A673 (cell line): ENCODE measurements at regions not wholly inside any gene's neighbourhood (a gene's known extent, or its start where the extent isn't known, plus 50 kb on each side); places are given as distances from the start of the nearest gene placed in this dataset.

Experiments used
- BruUV-seq: library from RNA; stranded (reverse); fragments of 400-500 nt; replicated peaks from 2 replicates; lab custom pipeline; 2021; lab: Mats Ljungman, UMichigan
- CTCF ChIA-PET: fragments of 300-600 bp; sonication (Branson Sonifier 250); formaldehyde crosslinking; loops from one replicate; lab custom pipeline; 2022; ENCODE audit warnings: antibody characterized with exemption; lab: Charles Lee
- POLR2A ChIA-PET: fragments of 300-600 bp; sonication (Branson Sonifier 250); formaldehyde crosslinking; loops from one replicate; lab custom pipeline; 2022; ENCODE audit warnings: antibody characterized with exemption; ENCODE audit not compliant: low non-redundant PET; lab: Charles Lee
- DNase-seq: peaks from one replicate; pipeline ENCODE4 v3.0.0-alpha.2; 2015; ENCODE audit warnings: low spot score
- H3K27ac ChIP-seq: fragments of 200-600 bp; sonication (generic); 2 replicates; pipeline ENCODE4 v1.5.1; 2016; ENCODE audit warnings: mixed run types, low read depth, mild to moderate bottlenecking, mixed read lengths, antibody characterized with exemption, low read length; ENCODE audit not compliant: poor library complexity, severe bottlenecking
- H3K27me3 ChIP-seq: fragments of 200-600 bp; sonication (generic); replicated peaks from 2 replicates; pipeline ENCODE4 v1.6.1; 2017; ENCODE audit warnings: mixed run types, low read depth, mild to moderate bottlenecking, mixed read lengths, antibody characterized with exemption, low read length; ENCODE audit not compliant: insufficient read depth, poor library complexity
- H3K36me3 ChIP-seq: fragments of 200-600 bp; sonication (generic); 2 replicates; pipeline ENCODE4 v1.6.1; 2016; ENCODE audit warnings: mixed run types, mild to moderate bottlenecking, mixed read lengths, antibody characterized with exemption, low read length; ENCODE audit not compliant: insufficient read depth, poor library complexity, severe bottlenecking
- H3K4me1 ChIP-seq: fragments of 200-600 bp; sonication (generic); 2 replicates; pipeline ENCODE4 v1.6.1; 2017; ENCODE audit warnings: mixed run types, mild to moderate bottlenecking, mixed read lengths, antibody characterized with exemption, low read length; ENCODE audit not compliant: insufficient read depth, poor library complexity, severe bottlenecking
- H3K4me3 ChIP-seq: fragments of 200-600 bp; sonication (generic); 2 replicates; pipeline ENCODE4 v1.5.1; 2016; ENCODE audit warnings: low read depth, mixed run types, mild to moderate bottlenecking, mixed read lengths, low read length; ENCODE audit not compliant: poor library complexity, severe bottlenecking
- H3K9me3 ChIP-seq: fragments of 200-600 bp; sonication (generic); 2 replicates; pipeline ENCODE4 v1.6.1; 2016; ENCODE audit warnings: mixed run types, low read depth, mild to moderate bottlenecking, mixed read lengths, antibody characterized with exemption, low read length; ENCODE audit not compliant: poor library complexity, severe bottlenecking
- CTCF ChIP-seq: fragments of 300-800, 200-600 bp; sonication (generic); conservative IDR thresholded peaks from 2 replicates; pipeline ENCODE4 v1.5.1; 2017; ENCODE audit warnings: low read depth, mild to moderate bottlenecking, antibody characterized with exemption, low read length, moderate library complexity, mixed read lengths
- EZH2 ChIP-seq: fragments of 200-600 bp; sonication (generic); IDR thresholded peaks from 2 replicates; pipeline ENCODE4 v1.6.1; 2017; ENCODE audit warnings: borderline replicate concordance, low read depth, mild to moderate bottlenecking, mixed read lengths, antibody characterized with exemption, low read length; ENCODE audit not compliant: poor library complexity, severe bottlenecking
- intact Hi-C: fragments of 100-400 bp; cut with micrococcal nuclease; formaldehyde crosslinking; loops from one replicate; pipeline ENCODE4 v1.10.0; 2022; ENCODE audit not compliant: unreplicated experiment

- POLR2A ChIA-PET = no interaction called here
- CTCF ChIA-PET = no interaction called here
- H3K36me3 ChIP-seq = no peaks in the 10 kb centered on the region
- BruUV-seq = no TSS peak
- intact Hi-C loops = no loop called here
- H3K4me1 ChIP-seq = no peaks in the 10 kb centered on the region
- DNase-seq = no peak
- no peak overlapping the region for H3K4me3 ChIP-seq
- H3K27me3 ChIP-seq = no peaks in the 10 kb centered on the region
- no peak overlapping the region for H3K27ac ChIP-seq
- peaks cover 5% of the 10 kb centered on the region for H3K9me3 ChIP-seq
- TF ChIP-seq CTCF (no peak), EZH2 (no peak)
Observed at GRCh38 chr16:72517154-72517553, 345.2 kb upstream of the PMFBP1 start.

- POLR2A ChIA-PET = no interaction called here
- Histone ChIP-seq H3K27me3 (no peaks in the 10 kb centered on the region), H3K4me3 (no peak overlapping the region), H3K9me3 (no peaks in the 10 kb centered on the region), H3K36me3 (no peaks in the 10 kb centered on the region), H3K27ac (no peak overlapping the region), H3K4me1 (no peaks in the 10 kb centered on the region)
- intact Hi-C loops = no loop called here
- CTCF ChIA-PET = no interaction called here
- no TSS peak for BruUV-seq
- TF ChIP-seq EZH2 (no peak), CTCF (no peak)
- no peak for DNase-seq
Observed at GRCh38 chr16:72511171-72511570, 339.2 kb upstream of the PMFBP1 start.

- ChIA-PET POLR2A (no interaction called here), CTCF (no interaction called here)
- no peak for TF ChIP-seq CTCF
- no peak for TF ChIP-seq EZH2
- no peaks in the 10 kb centered on the region for H3K9me3 ChIP-seq
- H3K27ac ChIP-seq = no peak overlapping the region
- no TSS peak for BruUV-seq
- H3K4me3 ChIP-seq = no peak overlapping the region
- H3K27me3 ChIP-seq = no peaks in the 10 kb centered on the region
- intact Hi-C loops = loop anchor here (10.0 kb wide), 3 partner anchors 547 to 1447 kb away; no protein-coding TSS in a partner anchor
- DNase-seq = no peak
- H3K4me1 ChIP-seq = no peaks in the 10 kb centered on the region
- no peaks in the 10 kb centered on the region for H3K36me3 ChIP-seq
Observed at GRCh38 chr16:72508191-72508590, 336.2 kb upstream of the PMFBP1 start.
